MM.1S (cell line): ENCODE measurements at regions not wholly inside any gene's neighbourhood (a gene's known extent, or its start where the extent isn't known, plus 50 kb on each side); places are given as distances from the start of the nearest gene placed in this dataset.

Source experiments
- DNase-seq: peaks from one replicate; pipeline ENCODE4 v3.0.0-alpha.2; 2015
- H2AFZ ChIP-seq: fragments of 300-600 bp; sonication (generic); 2 replicates; pipeline ENCODE4 v1.6.0; 2016; ENCODE audit warnings: antibody characterized with exemption, low read length
- H3F3A ChIP-seq: fragments of 300-600 bp; sonication (generic); 2 replicates; pipeline ENCODE4 v1.6.1; 2016; ENCODE audit warnings: mild to moderate bottlenecking, antibody characterized with exemption, low read length, moderate library complexity, mixed read lengths; ENCODE audit not compliant: insufficient read depth
- H3K27ac ChIP-seq: fragments of 300-600 bp; sonication (generic); 2 replicates; pipeline ENCODE4 v1.5.1; 2016; ENCODE audit warnings: mild to moderate bottlenecking, low read length
- H3K27me3 ChIP-seq: fragments of 300-600 bp; sonication (generic); replicated peaks from 2 replicates; pipeline ENCODE4 v1.6.0; 2016; ENCODE audit warnings: low read length; ENCODE audit not compliant: insufficient read depth
- H3K36me3 ChIP-seq: fragments of 300-600 bp; sonication (generic); replicated peaks from 2 replicates; pipeline ENCODE4 v1.6.1; 2016; ENCODE audit warnings: mild to moderate bottlenecking, low read length, mixed read lengths; ENCODE audit not compliant: insufficient read depth
- H3K4me1 ChIP-seq: fragments of 300-600 bp; sonication (generic); 2 replicates; pipeline ENCODE4 v1.6.1; 2016; ENCODE audit warnings: low read length, mixed read lengths
- H3K4me2 ChIP-seq: fragments of 300-600 bp; sonication (generic); 2 replicates; pipeline ENCODE4 v1.6.0; 2016; ENCODE audit warnings: low read depth, low read length
- H3K4me3 ChIP-seq: fragments of 300-600 bp; sonication (generic); 2 replicates; pipeline ENCODE4 v1.5.1; 2016; ENCODE audit warnings: low read length, mixed read lengths
- H3K79me2 ChIP-seq: fragments of 300-600 bp; sonication (generic); 2 replicates; pipeline ENCODE4 v1.6.1; 2016; ENCODE audit warnings: mixed run types, low read length, mixed read lengths
- H3K9ac ChIP-seq: fragments of 300-600 bp; sonication (generic); 2 replicates; pipeline ENCODE4 v1.6.1; 2016; ENCODE audit warnings: low read length, mixed read lengths
- H3K9me2 ChIP-seq: fragments of 300-600 bp; sonication (generic); replicated peaks from 2 replicates; pipeline ENCODE4 v1.6.1; 2016; ENCODE audit warnings: mild to moderate bottlenecking, low read length, mixed read lengths; ENCODE audit not compliant: insufficient read depth
- H3K9me3 ChIP-seq: fragments of 300-600 bp; sonication (generic); replicated peaks from 2 replicates; pipeline ENCODE4 v1.6.1; 2016; ENCODE audit warnings: mild to moderate bottlenecking, low read length, mixed read lengths; ENCODE audit not compliant: insufficient read depth
- H4K20me1 ChIP-seq: fragments of 300-600 bp; sonication (generic); 2 replicates; pipeline ENCODE4 v1.6.1; 2016; ENCODE audit warnings: mild to moderate bottlenecking, low read length, moderate library complexity, mixed read lengths; ENCODE audit not compliant: insufficient read depth
- CTCF ChIP-seq: fragments of 300-600 bp; sonication (generic); IDR thresholded peaks from 2 replicates; pipeline ENCODE4 v1.5.1; 2016; ENCODE audit warnings: antibody characterized with exemption, low read length, mixed read lengths
- EZH2 ChIP-seq: fragments of 300-600 bp; sonication (generic); optimal IDR thresholded peaks from 2 replicates; pipeline ENCODE3; 2017; ENCODE audit warnings: low read depth, mild to moderate bottlenecking, antibody characterized with exemption, low read length, mixed read lengths
- EZH2phosphoT487 ChIP-seq: fragments of 300-600 bp; sonication (generic); IDR thresholded peaks from 2 replicates; pipeline ENCODE4 v1.6.1; 2018; ENCODE audit warnings: antibody characterized with exemption, low read length

DNA sequence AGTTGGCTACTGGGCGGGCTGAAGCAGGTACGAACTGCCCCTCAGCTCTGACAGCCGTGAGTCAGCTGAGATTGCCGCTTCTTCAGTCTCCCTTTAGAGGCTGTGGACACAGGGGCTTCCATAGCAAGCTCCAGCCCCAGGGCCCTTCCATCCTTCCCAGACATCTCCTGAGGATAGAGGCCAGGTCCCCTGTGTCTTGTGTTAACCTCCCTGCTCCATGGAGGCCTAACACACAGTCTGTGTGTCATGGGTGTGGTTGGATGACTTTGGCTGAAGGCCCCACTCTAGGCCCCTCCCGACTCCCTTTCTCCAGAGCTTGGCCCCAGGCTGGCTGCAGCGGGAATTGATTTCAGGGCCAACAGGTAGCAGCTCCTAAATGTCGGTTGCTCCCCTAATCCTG is 116.1 kb upstream of the TLE3 start:
- DNase-seq = no peak
- no peaks in the 10 kb centered on the region for H3K9me3 ChIP-seq
- no peak overlapping the region for H2AFZ ChIP-seq
- H3K4me1 ChIP-seq = no peaks in the 10 kb centered on the region
- H4K20me1 ChIP-seq = no peaks in the 10 kb centered on the region
- no peaks in the 10 kb centered on the region for H3K79me2 ChIP-seq
- no peaks in the 10 kb centered on the region for H3K27me3 ChIP-seq
- H3F3A ChIP-seq = no peaks in the 10 kb centered on the region
- no peak overlapping the region for H3K4me2 ChIP-seq
- no peak overlapping the region for H3K9ac ChIP-seq
- no peaks in the 10 kb centered on the region for H3K36me3 ChIP-seq
- H3K27ac ChIP-seq = no peak overlapping the region
- no peaks in the 10 kb centered on the region for H3K9me2 ChIP-seq
- no peak overlapping the region for H3K4me3 ChIP-seq
- no peak for TF ChIP-seq EZH2phosphoT487
- TF ChIP-seq EZH2 = no peak
- TF ChIP-seq CTCF = no peak

DNA sequence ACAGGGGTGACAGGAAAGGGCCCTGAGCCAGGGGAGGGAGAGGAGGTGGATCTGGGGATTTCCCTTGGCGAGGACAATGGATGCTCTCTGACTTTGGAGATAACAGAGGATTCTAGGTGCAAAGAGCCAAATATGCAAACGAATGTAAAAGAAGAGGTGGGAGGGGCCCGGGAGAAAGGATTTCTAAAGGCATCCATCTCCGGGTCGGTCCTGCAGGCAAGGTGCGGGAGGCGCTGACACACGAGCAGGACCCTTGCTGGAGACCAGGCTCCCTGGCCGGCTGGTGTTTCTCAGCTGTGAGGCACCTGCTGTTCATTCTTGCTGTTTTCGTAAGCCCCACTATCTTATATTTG is 115.2 kb upstream of the TLE3 start:
- H3K27ac ChIP-seq = no peak overlapping the region
- no peak overlapping the region for H2AFZ ChIP-seq
- H4K20me1 ChIP-seq = no peaks in the 10 kb centered on the region
- H3K9ac ChIP-seq = no peak overlapping the region
- H3K4me2 ChIP-seq = no peak overlapping the region
- H3K79me2 ChIP-seq = no peaks in the 10 kb centered on the region
- H3F3A ChIP-seq = no peaks in the 10 kb centered on the region
- no peak for DNase-seq
- H3K4me1 ChIP-seq = no peaks in the 10 kb centered on the region
- H3K9me3 ChIP-seq = no peaks in the 10 kb centered on the region
- no peaks in the 10 kb centered on the region for H3K27me3 ChIP-seq
- TF ChIP-seq EZH2phosphoT487 (no peak), EZH2 (no peak), CTCF (no peak)
- no peaks in the 10 kb centered on the region for H3K9me2 ChIP-seq
- no peak overlapping the region for H3K4me3 ChIP-seq
- no peaks in the 10 kb centered on the region for H3K36me3 ChIP-seq

DNA sequence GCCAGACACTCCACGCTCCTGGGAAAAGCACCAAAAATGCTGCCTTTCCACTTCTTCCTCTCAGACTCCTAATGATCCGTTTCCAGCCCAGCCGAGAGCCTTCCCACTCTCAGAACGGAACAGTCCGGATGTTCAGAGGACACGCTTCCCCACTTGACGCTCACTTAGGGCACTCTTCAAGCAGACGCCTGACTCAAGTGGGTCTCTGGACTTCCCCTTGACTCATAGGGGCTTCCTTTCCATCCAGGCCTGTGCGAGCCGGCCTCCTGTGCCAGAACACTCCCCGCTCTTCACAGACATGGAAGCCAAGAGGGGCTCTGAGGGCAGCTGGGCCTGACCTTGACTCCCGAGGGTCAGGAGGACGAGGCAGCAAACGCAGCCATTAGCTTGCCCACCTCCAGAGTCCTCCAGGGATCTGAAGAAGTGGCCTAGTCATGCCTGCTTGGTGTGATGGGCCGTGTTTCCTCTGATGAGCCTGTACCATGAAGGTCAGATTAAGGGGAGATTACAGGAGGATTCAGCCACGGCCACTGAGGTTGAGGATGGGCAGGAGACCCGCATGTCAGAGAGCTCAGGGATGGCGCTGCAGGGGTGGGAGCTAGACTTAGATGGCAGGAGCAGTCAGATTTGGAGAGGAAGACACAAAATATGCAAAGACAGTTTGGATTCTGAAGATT is 114.7 kb upstream of the TLE3 start:
- H3K27ac ChIP-seq = no peak overlapping the region
- H3K9me2 ChIP-seq = no peaks in the 10 kb centered on the region
- DNase-seq = no peak
- H3K27me3 ChIP-seq = no peaks in the 10 kb centered on the region
- H3K79me2 ChIP-seq = no peaks in the 10 kb centered on the region
- no peaks in the 10 kb centered on the region for H4K20me1 ChIP-seq
- no peak overlapping the region for H3K9ac ChIP-seq
- no peaks in the 10 kb centered on the region for H3K9me3 ChIP-seq
- H3F3A ChIP-seq = no peaks in the 10 kb centered on the region
- H3K4me2 ChIP-seq = no peak overlapping the region
- H3K4me3 ChIP-seq = no peak overlapping the region
- H3K36me3 ChIP-seq = no peaks in the 10 kb centered on the region
- TF ChIP-seq CTCF (no peak), EZH2phosphoT487 (no peak), EZH2 (no peak)
- no peak overlapping the region for H2AFZ ChIP-seq
- H3K4me1 ChIP-seq = no peaks in the 10 kb centered on the region
